ENCODE measurements at regions not wholly inside any gene's neighbourhood (a gene's known extent, or its start where the extent isn't known, plus 50 kb on each side); places are given as distances from the start of the nearest gene placed in this dataset.

DNA sequence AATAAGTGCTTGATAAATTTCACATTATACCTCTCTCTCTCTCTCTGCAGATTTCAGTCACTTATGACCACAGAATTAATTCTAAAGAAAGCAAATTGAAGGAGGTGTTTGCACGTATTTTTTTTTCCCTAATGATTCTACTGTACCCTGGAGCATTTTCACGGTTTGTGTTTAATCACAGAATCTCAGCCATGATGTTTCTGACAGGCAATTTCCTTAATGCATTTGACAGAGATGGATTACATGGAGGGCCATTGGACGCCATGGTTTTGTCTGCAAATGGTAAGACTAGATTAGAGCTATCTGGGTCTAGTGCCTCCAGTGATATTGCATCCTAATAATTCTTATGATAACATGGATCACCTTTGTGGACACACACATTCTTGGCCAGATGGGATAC is 147.5 kb upstream of the RBFOX1 start:
- TF ChIP-seq JUNB (IDR thresholded peaks at IDR 0.05; ENCODE audit: unreplicated experiment) (no peak), STAT1 (IDR thresholded peaks at IDR 0.05; ENCODE audit: unreplicated experiment) (no peak), EZH2phosphoT487 (IDR thresholded peaks at IDR 0.05; ENCODE audit: unreplicated experiment) (no peak), ZNF331 (CRISPR knock-in tag; IDR thresholded peaks at IDR 0.05; ENCODE audit: low read depth) (no peak)
- TF ChIP-seq, protein P1, sequence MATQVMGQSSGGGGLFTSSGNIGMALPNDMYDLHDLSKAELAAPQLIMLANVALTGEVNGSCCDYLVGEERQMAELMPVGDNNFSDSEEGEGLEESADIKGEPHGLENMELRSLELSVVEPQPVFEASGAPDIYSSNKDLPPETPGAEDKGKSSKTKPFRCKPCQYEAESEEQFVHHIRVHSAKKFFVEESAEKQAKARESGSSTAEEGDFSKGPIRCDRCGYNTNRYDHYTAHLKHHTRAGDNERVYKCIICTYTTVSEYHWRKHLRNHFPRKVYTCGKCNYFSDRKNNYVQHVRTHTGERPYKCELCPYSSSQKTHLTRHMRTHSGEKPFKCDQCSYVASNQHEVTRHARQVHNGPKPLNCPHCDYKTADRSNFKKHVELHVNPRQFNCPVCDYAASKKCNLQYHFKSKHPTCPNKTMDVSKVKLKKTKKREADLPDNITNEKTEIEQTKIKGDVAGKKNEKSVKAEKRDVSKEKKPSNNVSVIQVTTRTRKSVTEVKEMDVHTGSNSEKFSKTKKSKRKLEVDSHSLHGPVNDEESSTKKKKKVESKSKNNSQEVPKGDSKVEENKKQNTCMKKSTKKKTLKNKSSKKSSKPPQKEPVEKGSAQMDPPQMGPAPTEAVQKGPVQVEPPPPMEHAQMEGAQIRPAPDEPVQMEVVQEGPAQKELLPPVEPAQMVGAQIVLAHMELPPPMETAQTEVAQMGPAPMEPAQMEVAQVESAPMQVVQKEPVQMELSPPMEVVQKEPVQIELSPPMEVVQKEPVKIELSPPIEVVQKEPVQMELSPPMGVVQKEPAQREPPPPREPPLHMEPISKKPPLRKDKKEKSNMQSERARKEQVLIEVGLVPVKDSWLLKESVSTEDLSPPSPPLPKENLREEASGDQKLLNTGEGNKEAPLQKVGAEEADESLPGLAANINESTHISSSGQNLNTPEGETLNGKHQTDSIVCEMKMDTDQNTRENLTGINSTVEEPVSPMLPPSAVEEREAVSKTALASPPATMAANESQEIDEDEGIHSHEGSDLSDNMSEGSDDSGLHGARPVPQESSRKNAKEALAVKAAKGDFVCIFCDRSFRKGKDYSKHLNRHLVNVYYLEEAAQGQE (IDR thresholded peaks at IDR 0.05; ENCODE audit: unreplicated experiment), result no peak
- TF ChIP-seq, protein P2, sequence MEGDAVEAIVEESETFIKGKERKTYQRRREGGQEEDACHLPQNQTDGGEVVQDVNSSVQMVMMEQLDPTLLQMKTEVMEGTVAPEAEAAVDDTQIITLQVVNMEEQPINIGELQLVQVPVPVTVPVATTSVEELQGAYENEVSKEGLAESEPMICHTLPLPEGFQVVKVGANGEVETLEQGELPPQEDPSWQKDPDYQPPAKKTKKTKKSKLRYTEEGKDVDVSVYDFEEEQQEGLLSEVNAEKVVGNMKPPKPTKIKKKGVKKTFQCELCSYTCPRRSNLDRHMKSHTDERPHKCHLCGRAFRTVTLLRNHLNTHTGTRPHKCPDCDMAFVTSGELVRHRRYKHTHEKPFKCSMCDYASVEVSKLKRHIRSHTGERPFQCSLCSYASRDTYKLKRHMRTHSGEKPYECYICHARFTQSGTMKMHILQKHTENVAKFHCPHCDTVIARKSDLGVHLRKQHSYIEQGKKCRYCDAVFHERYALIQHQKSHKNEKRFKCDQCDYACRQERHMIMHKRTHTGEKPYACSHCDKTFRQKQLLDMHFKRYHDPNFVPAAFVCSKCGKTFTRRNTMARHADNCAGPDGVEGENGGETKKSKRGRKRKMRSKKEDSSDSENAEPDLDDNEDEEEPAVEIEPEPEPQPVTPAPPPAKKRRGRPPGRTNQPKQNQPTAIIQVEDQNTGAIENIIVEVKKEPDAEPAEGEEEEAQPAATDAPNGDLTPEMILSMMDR (conservative IDR thresholded peaks at IDR 0.05; ENCODE audit: low read depth in 2 of 2), result no peak
